C4-2B (cell line): ENCODE measurements at regions not wholly inside any gene's neighbourhood (a gene's known extent, or its start where the extent isn't known, plus 50 kb on each side); places are given as distances from the start of the nearest gene placed in this dataset.

Experiments
- H3K27ac ChIP-seq: fragments of 450-650 bp; 2 replicates; pipeline ENCODE4 v1.5.1; 2017
- ZFX ChIP-seq: fragments of 450-650 bp; IDR thresholded peaks from 2 replicates; pipeline ENCODE4 v1.6.1; 2017
- TF ChIP-seq, protein P1 (sequence below): fragments of 450-650 bp; conservative IDR thresholded peaks from 2 replicates; pipeline ENCODE4 v1.5.1; 2017; ENCODE audit warnings: mild to moderate bottlenecking

GRCh38 chr3:59117396-59117795 is 67.6 kb upstream of the CFAP20DC start:
- no peak overlapping the region for H3K27ac ChIP-seq
- no peak for TF ChIP-seq ZFX
- TF ChIP-seq, protein P1, sequence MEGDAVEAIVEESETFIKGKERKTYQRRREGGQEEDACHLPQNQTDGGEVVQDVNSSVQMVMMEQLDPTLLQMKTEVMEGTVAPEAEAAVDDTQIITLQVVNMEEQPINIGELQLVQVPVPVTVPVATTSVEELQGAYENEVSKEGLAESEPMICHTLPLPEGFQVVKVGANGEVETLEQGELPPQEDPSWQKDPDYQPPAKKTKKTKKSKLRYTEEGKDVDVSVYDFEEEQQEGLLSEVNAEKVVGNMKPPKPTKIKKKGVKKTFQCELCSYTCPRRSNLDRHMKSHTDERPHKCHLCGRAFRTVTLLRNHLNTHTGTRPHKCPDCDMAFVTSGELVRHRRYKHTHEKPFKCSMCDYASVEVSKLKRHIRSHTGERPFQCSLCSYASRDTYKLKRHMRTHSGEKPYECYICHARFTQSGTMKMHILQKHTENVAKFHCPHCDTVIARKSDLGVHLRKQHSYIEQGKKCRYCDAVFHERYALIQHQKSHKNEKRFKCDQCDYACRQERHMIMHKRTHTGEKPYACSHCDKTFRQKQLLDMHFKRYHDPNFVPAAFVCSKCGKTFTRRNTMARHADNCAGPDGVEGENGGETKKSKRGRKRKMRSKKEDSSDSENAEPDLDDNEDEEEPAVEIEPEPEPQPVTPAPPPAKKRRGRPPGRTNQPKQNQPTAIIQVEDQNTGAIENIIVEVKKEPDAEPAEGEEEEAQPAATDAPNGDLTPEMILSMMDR = no peak

GRCh38 chr3:59116233-59116537 is 66.4 kb upstream of the CFAP20DC start:
- TF ChIP-seq, protein P1 = no peak
- no peak for TF ChIP-seq ZFX
- H3K27ac ChIP-seq = no peak overlapping the region

- TF ChIP-seq, protein P1 = no peak
- TF ChIP-seq ZFX = no peak
- H3K27ac ChIP-seq = no peak overlapping the region
These were observed 65.8 kb upstream of the CFAP20DC start for GRCh38 chr3:59115364-59116232.

DNA sequence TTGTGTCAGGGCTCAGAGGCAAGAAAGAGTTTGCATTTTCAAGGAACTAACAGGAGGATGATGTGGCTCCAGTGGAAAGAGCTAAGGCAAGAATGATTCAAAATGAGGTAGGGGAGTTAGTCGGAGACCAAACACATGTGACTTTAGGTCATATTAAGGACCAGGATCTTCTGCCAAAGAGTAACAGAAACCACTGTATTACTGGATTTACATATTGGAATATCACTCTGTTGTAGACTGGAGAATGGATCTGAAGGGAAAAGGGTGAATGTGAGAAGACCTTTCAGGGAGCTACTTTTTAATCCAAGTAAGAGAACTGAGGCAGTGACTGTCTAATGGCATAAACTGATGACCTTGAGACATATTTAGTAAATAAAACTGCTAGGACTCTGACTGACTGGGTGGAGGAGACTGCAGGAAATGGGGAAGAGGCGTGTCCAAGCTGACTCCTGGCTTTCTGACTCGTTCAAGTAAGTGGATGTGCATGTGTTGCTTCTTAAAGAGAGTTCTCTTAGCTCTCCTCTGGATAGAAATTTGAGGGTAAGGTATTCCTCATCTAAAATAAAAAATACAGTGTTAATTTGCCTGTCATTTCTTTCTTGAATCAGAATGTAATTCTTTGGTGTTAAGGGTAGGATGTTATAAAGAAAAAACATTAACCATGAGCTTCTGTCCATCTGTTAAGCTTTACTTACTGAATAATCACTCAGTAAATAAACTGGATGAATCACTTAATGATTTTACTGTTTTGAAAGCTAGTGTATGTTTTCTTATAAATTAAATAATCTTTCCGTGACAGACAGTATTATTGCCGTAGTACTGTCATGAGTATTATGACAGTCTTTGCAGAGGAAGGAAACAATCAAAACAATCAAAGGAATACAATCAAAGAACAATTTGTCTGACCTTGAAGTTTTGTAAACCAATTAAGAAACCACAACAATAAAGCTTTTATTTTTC is 58.3 kb upstream of the CFAP20DC start:
- no peak for TF ChIP-seq ZFX
- TF ChIP-seq, protein P1 = no peak
- no peak overlapping the region for H3K27ac ChIP-seq

DNA sequence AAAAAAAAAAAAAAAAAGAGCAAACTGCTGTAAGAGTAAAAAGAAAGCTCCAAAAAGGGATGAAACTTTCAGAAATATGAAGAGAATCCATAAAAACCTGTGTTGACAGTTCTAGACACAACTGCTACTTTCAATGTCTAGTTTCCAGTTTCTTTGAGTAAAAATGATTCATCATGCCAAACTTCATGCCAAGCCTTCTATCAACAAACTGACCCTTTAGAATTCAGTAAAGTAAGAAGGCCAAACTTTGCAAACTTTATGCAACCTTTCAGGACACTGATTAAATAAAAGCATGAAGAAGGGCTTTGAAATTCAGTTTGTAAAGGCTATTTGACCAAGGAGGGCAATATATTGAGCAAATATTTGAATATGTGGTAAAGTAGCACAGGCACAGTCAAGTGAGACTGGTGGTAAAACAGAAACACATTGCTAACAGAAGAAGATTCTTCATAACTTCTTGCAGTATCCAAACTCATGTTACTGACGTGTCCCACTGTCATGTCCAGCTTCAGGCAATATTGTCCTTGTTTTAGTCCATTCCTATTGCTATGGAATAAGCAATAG is 56.3 kb upstream of the CFAP20DC start:
- no peak overlapping the region for H3K27ac ChIP-seq
- no peak for TF ChIP-seq ZFX
- TF ChIP-seq, protein P1 = no peak

- TF ChIP-seq, protein P1 = no peak
- no peak for TF ChIP-seq ZFX
- no peak overlapping the region for H3K27ac ChIP-seq
These were observed 53.7 kb upstream of the CFAP20DC start for GRCh38 chr3:59103552-59103951.
